ENCODE measurements at regions not wholly inside any gene's neighbourhood (a gene's known extent, or its start where the extent isn't known, plus 50 kb on each side); places are given as distances from the start of the nearest gene placed in this dataset.
A peak's percentile ranks its signal among the peaks of the same experiment; 100 is the strongest.

DNA sequence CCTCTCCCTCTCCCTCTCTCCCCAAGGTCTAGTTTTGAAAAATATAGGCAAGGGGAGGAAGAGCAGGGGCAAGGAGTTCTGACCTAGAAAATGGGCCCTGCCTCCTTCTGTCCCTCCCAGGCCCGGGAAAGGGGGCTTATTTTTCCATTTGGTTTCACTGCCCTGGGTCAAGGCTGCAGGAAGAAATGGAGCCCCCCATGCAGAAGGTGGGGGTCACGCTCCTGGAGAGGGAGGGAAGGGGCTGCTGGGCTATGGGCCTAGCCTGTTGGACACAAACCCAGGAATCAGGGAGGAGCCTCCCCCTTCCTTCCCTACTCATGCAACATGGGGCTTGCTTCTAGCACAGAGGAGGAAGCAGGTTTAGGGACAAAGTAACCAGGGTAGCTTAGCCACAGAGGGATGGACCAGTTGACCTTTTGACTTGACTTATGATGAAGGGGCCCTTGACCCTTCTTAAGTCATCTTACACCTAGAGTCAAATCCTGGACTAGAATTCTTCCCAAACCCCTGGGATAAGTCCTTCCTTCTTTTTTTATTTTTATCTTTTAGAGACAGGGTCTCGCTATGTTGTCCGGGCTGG, 70.4 kb upstream of the SSBP3 start:
- Histone ChIP-seq H3K4me2 (ENCODE audit: low read length) (no peak overlapping the region), H3K27ac (ENCODE audit: low read depth, low read length) (no peak overlapping the region), H3K4me3 (ENCODE audit: low read length) (no peak overlapping the region), H3K9me2 (replicated peaks; ENCODE audit: control insufficient read depth, low read length) (no peaks in the 10 kb centered on the region), H3K79me2 (ENCODE audit: control insufficient read depth, low read length) (no peaks in the 10 kb centered on the region), H4K20me1 (ENCODE audit: control insufficient read depth, insufficient read depth, low read depth, low read length) (no peaks in the 10 kb centered on the region), H3K4me1 (ENCODE audit: control insufficient read depth, low read length) (peaks cover 35% of the 10 kb centered on the region), H3K9me3 (ENCODE audit: control insufficient read depth, insufficient read depth, low read length) (no peaks in the 10 kb centered on the region), H3K36me3 (ENCODE audit: control insufficient read depth, low read length) (no peaks in the 10 kb centered on the region), H3K27me3 (ENCODE audit: control insufficient read depth, low read length) (peaks cover 38% of the 10 kb centered on the region), H3F3A (ENCODE audit: control insufficient read depth, insufficient read depth) (no peaks in the 10 kb centered on the region)
- TF ChIP-seq EZH2phosphoT487 (IDR thresholded peaks at IDR 0.05; ENCODE audit: borderline replicate concordance, low read length) = no peak
- TF ChIP-seq CTCF (IDR thresholded peaks at IDR 0.05; ENCODE audit: low read depth, low read length, poor library complexity, severe bottlenecking) = no peak

GRCh38 chr1:54475946-54476516, 69.8 kb upstream of the SSBP3 start:
- no peaks in the 10 kb centered on the region for H3F3A ChIP-seq (ENCODE audit: control insufficient read depth, insufficient read depth)
- H4K20me1 ChIP-seq (ENCODE audit: control insufficient read depth, insufficient read depth, low read depth, low read length) = no peaks in the 10 kb centered on the region
- no peaks in the 10 kb centered on the region for H3K9me3 ChIP-seq (ENCODE audit: control insufficient read depth, insufficient read depth, low read length)
- H3K27me3 ChIP-seq (ENCODE audit: control insufficient read depth, low read length) = peaks cover 38% of the 10 kb centered on the region
- H3K9me2 ChIP-seq (replicated peaks; ENCODE audit: control insufficient read depth, low read length) = no peaks in the 10 kb centered on the region
- H3K4me3 ChIP-seq (ENCODE audit: low read length) = no peak overlapping the region
- TF ChIP-seq CTCF (IDR thresholded peaks at IDR 0.05; ENCODE audit: low read depth, low read length, poor library complexity, severe bottlenecking) = no peak
- TF ChIP-seq EZH2phosphoT487 (IDR thresholded peaks at IDR 0.05; ENCODE audit: borderline replicate concordance, low read length) = no peak
- H3K4me1 ChIP-seq (ENCODE audit: control insufficient read depth, low read length) = peaks cover 35% of the 10 kb centered on the region
- H3K27ac ChIP-seq (ENCODE audit: low read depth, low read length) = no peak overlapping the region
- no peaks in the 10 kb centered on the region for H3K36me3 ChIP-seq (ENCODE audit: control insufficient read depth, low read length)
- H3K4me2 ChIP-seq (ENCODE audit: low read length) = peak overlapping the region; percentile 65
- no peaks in the 10 kb centered on the region for H3K79me2 ChIP-seq (ENCODE audit: control insufficient read depth, low read length)

DNA sequence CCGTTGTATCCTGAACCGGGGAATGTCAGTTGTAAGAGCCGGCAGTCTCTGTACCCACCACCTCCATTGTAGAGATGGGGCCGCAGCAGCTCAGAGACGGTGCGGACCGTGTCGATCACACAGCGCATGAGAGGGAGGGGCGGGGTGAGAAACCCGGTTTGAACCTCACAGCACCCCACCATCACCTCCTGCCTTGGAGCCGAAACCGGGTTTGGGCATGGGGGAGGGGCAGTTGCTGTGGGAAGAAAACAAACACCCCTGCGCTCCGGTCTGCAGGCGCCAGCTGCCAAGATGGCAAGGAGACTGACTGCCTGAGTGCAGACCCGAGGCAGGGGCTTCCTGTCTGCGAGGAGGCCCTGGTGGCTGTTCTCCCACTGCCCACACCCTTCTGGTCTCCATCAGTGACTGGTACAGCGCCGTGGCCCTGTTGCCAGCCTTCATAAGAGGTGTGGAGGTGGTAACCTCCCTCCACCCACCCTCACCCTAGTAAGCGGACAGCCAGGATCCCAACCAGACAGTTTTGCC, 69.2 kb upstream of the SSBP3 start:
- Histone ChIP-seq H3K79me2 (ENCODE audit: control insufficient read depth, low read length) (no peaks in the 10 kb centered on the region), H3K27ac (ENCODE audit: low read depth, low read length) (no peak overlapping the region), H4K20me1 (ENCODE audit: control insufficient read depth, insufficient read depth, low read depth, low read length) (no peaks in the 10 kb centered on the region), H3K4me1 (ENCODE audit: control insufficient read depth, low read length) (peaks cover 35% of the 10 kb centered on the region), H3K9me3 (ENCODE audit: control insufficient read depth, insufficient read depth, low read length) (no peaks in the 10 kb centered on the region), H3K4me3 (ENCODE audit: low read length) (peak overlapping the region; percentile 55), H3F3A (ENCODE audit: control insufficient read depth, insufficient read depth) (no peaks in the 10 kb centered on the region), H3K36me3 (ENCODE audit: control insufficient read depth, low read length) (no peaks in the 10 kb centered on the region), H3K4me2 (ENCODE audit: low read length) (peak overlapping the region; percentile 65), H3K27me3 (ENCODE audit: control insufficient read depth, low read length) (peaks cover 38% of the 10 kb centered on the region), H3K9me2 (replicated peaks; ENCODE audit: control insufficient read depth, low read length) (no peaks in the 10 kb centered on the region)
- TF ChIP-seq EZH2phosphoT487 (IDR thresholded peaks at IDR 0.05; ENCODE audit: borderline replicate concordance, low read length) (no peak), CTCF (IDR thresholded peaks at IDR 0.05; ENCODE audit: low read depth, low read length, poor library complexity, severe bottlenecking) (no peak)

Measured in DOHH2 (cell line).